Suprapubic skin (tissue), 4 donors: ENCODE measurements at regions not wholly inside any gene's neighbourhood (a gene's known extent, or its start where the extent isn't known, plus 50 kb on each side); places are given as distances from the start of the nearest gene placed in this dataset.

Experiments
- CTCF ChIP-seq, 2 donors: fragments of 200-600 bp in 1 of 2; fragments of 450-650 bp in 1 of 2; sonication (generic) in 1 of 2; IDR thresholded peaks; one replicate each; pipeline ENCODE4 v1.5.1; 2016 to 2019; ENCODE audit warnings: antibody characterized with exemption in 2 of 2, mild to moderate bottlenecking in 1 of 2, moderate library complexity in 1 of 2
- EP300 ChIP-seq: sonication (generic); formaldehyde crosslinking; IDR thresholded peaks from one replicate; pipeline ENCODE4 v1.6.1; 2017; ENCODE audit warnings: antibody characterized with exemption
- POLR2A ChIP-seq, 2 donors: fragments of 450-650 bp; IDR thresholded peaks; one replicate each; pipeline ENCODE4 v1.6.1; 2017; ENCODE audit warnings: antibody characterized with exemption in 2 of 2, mild to moderate bottlenecking in 2 of 2, moderate library complexity in 2 of 2
- POLR2AphosphoS5 ChIP-seq, 3 donors: sonication (generic); formaldehyde crosslinking; IDR thresholded peaks; one replicate each; pipeline ENCODE4 v1.6.1; 2017; ENCODE audit warnings: antibody characterized with exemption in 3 of 3

- TF ChIP-seq CTCF (IDR thresholded peaks at IDR 0.05) (no peak), POLR2AphosphoS5 (IDR thresholded peaks at IDR 0.05) (no peak), POLR2A (IDR thresholded peaks at IDR 0.05) (no peak), EP300 (no peak)
These were observed 143.3 kb upstream of the RADX start for GRCh38 chrX:106468433-106468832.
